T-helper 2 cell treated with Interferon-gamma antibody and Interleukin-4, amounts not matched to agents 5 μg/mL and 100 μg/mL, for 36 hours (primary cell): ENCODE measurements at regions not wholly inside any gene's neighbourhood (a gene's known extent, or its start where the extent isn't known, plus 50 kb on each side); places are given as distances from the start of the nearest gene placed in this dataset.

Experiments
- DNase-seq: peaks from one replicate; pipeline ENCODE4 v3.0.0; 2021; ENCODE audit warnings: low spot score
- H3K27ac Mint-ChIP-seq: one replicate; pipeline ENCODE4 v1.8.0; 2021; ENCODE audit warnings: mild to moderate bottlenecking, mixed read lengths
- H3K27me3 Mint-ChIP-seq: one replicate; pipeline ENCODE4 v1.8.0; 2021; ENCODE audit warnings: low read depth, mixed read lengths
- H3K36me3 Mint-ChIP-seq: one replicate; pipeline ENCODE4 v1.8.0; 2021; ENCODE audit warnings: low read depth, mixed read lengths
- H3K4me1 Mint-ChIP-seq: one replicate; pipeline ENCODE4 v1.8.0; 2021; ENCODE audit warnings: low read depth, mixed read lengths
- H3K4me3 Mint-ChIP-seq: one replicate; pipeline ENCODE4 v1.8.0; 2022; ENCODE audit warnings: mild to moderate bottlenecking, moderate library complexity, mixed read lengths
- H3K9me3 Mint-ChIP-seq: one replicate; pipeline ENCODE4 v1.8.0; 2021; ENCODE audit warnings: mixed read lengths

- H3K4me3 Mint-ChIP-seq, result no peak overlapping the region
- H3K27ac Mint-ChIP-seq, result no peak overlapping the region
- H3K9me3 Mint-ChIP-seq, result peaks cover 22% of the 10 kb centered on the region
- no peaks in the 10 kb centered on the region for H3K4me1 Mint-ChIP-seq
- no peaks in the 10 kb centered on the region for H3K27me3 Mint-ChIP-seq
- H3K36me3 Mint-ChIP-seq, result no peaks in the 10 kb centered on the region
- DNase-seq, result no peak
Measured at GRCh38 chr19:31825134-31826094, 476.2 kb upstream of the TSHZ3 start.

GRCh38 chr19:31826325-31826724 lies 477.1 kb upstream of the TSHZ3 start:
- Mint-ChIP-seq H3K4me1 (no peaks in the 10 kb centered on the region), H3K9me3 (peaks cover 21% of the 10 kb centered on the region), H3K27me3 (no peaks in the 10 kb centered on the region), H3K4me3 (no peak overlapping the region), H3K27ac (no peak overlapping the region), H3K36me3 (no peaks in the 10 kb centered on the region)
- DNase-seq, result no peak

GRCh38 chr19:31831421-31832175 lies 482.4 kb upstream of the TSHZ3 start:
- Mint-ChIP-seq H3K36me3 (no peaks in the 10 kb centered on the region), H3K27ac (no peak overlapping the region), H3K27me3 (no peaks in the 10 kb centered on the region), H3K4me1 (no peaks in the 10 kb centered on the region), H3K4me3 (no peak overlapping the region), H3K9me3 (peaks cover 40% of the 10 kb centered on the region)
- no peak for DNase-seq

DNA sequence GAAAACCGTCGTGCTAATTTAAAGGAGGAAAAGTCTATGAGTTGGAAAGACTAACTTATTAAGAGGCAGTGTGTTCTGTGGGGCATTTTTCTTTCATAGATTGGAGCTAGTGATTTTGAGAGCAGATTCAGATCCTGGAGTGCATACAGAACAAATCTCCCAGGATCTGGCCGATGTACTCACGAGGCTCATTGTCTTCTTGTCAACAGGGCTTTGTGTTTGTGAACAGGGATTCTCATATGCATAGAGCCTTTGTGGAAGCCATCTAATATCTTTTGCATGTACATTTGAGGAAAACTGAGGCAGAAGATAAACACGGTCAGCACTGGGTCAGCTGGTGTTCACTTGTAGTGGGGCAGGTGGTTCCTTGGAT lies 482.9 kb upstream of the TSHZ3 start:
- H3K4me3 Mint-ChIP-seq, result no peak overlapping the region
- no peak for DNase-seq
- no peak overlapping the region for H3K27ac Mint-ChIP-seq
- H3K36me3 Mint-ChIP-seq, result no peaks in the 10 kb centered on the region
- peaks cover 38% of the 10 kb centered on the region for H3K9me3 Mint-ChIP-seq
- H3K27me3 Mint-ChIP-seq, result no peaks in the 10 kb centered on the region
- H3K4me1 Mint-ChIP-seq, result no peaks in the 10 kb centered on the region

- Mint-ChIP-seq H3K9me3 (peaks cover 34% of the 10 kb centered on the region), H3K4me1 (no peaks in the 10 kb centered on the region), H3K4me3 (no peak overlapping the region), H3K27ac (no peak overlapping the region), H3K27me3 (no peaks in the 10 kb centered on the region), H3K36me3 (no peaks in the 10 kb centered on the region)
- no peak for DNase-seq
Measured at GRCh38 chr19:31834070-31834469, 484.8 kb upstream of the TSHZ3 start.

- H3K27me3 Mint-ChIP-seq, result no peaks in the 10 kb centered on the region
- no peak overlapping the region for H3K27ac Mint-ChIP-seq
- peaks cover 37% of the 10 kb centered on the region for H3K9me3 Mint-ChIP-seq
- no peaks in the 10 kb centered on the region for H3K36me3 Mint-ChIP-seq
- no peaks in the 10 kb centered on the region for H3K4me1 Mint-ChIP-seq
- H3K4me3 Mint-ChIP-seq, result no peak overlapping the region
- no peak for DNase-seq
Measured at GRCh38 chr19:31838163-31838815, 489.1 kb upstream of the TSHZ3 start.

DNA sequence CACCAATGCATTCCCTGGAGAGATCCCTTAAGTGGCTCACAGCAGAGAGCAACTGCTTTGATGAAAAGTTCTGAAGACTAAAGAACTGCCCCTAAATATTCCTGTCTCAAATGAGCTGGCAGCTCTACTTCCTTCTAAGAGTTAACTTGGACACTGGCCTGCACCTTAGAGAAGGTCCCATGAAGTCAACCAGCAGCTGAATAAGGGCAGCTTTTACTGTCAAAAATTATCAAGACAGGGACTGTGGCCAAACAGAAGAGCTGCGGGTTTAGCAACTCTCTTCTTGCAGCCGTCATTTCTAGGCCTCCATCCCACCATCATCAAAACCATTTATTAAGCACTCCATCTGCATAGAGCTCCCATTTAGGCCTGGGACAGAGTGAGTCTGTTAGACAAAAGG lies 491.1 kb upstream of the TSHZ3 start:
- Mint-ChIP-seq H3K36me3 (no peaks in the 10 kb centered on the region), H3K27me3 (no peaks in the 10 kb centered on the region), H3K9me3 (peaks cover 25% of the 10 kb centered on the region), H3K27ac (no peak overlapping the region), H3K4me3 (no peak overlapping the region), H3K4me1 (no peaks in the 10 kb centered on the region)
- no peak for DNase-seq

DNA sequence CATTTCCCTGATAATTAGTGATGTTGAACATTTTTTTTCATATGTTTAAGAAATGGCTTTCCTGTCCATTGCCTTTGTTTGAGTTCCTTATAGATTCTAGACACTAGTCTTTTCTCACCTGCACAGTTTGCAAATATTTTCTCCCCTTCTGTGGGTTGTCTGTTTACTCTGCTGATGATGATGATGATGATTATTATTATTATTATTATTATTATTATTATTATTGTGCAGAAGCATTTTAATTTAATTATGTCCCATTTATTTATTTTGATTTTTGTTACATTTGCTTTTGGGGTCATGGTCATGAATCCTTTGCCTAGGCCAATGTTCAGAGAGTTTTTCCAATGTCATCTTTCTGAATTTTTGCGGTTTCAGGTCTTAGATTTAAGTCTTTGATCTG lies 492.5 kb upstream of the TSHZ3 start:
- H3K4me1 Mint-ChIP-seq, result no peaks in the 10 kb centered on the region
- no peak overlapping the region for H3K4me3 Mint-ChIP-seq
- no peak for DNase-seq
- peaks cover 17% of the 10 kb centered on the region for H3K9me3 Mint-ChIP-seq
- no peaks in the 10 kb centered on the region for H3K27me3 Mint-ChIP-seq
- no peak overlapping the region for H3K27ac Mint-ChIP-seq
- H3K36me3 Mint-ChIP-seq, result no peaks in the 10 kb centered on the region

DNA sequence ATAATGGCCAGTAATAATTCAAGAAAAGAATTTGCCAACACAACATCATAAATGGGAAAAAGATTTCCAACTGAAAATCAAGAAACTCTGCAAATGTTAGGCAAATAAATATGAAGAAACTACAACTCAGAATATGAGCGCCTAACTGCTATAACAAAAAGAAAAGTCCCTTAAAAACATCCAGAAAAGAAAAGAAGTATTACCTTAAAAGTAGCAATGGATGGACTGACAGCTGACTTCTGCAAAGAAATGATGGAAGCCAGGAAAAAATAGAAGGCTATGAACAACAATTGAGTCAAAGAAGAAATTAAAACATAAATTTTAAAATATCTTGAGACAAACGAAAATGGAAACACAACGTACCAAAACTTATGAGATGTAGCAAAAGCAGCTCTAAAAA lies 482.3 kb upstream of the ZNF507 start:
- H3K27me3 Mint-ChIP-seq, result no peaks in the 10 kb centered on the region

DNA sequence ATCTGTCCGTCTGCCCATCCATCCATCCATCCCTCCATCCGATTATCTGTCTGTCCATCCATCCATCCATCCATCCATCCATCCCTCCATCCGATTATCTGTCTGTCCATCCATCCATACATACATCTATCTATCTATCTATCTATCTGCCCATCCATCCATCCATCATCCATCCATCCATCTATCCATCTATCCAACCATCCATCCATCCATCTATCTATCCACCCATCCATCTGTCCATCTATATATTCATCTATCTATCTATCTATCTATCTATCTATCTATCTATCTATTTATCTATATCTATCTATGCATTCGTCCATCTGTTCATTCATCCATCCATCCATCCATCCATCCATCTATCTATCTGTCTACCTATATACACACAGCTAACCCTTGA lies 471.1 kb upstream of the ZNF507 start:
- H3K4me1 Mint-ChIP-seq, result no peaks in the 10 kb centered on the region
- no peaks in the 10 kb centered on the region for H3K27me3 Mint-ChIP-seq
- H3K4me3 Mint-ChIP-seq, result no peak overlapping the region
- H3K27ac Mint-ChIP-seq, result no peak overlapping the region
- peaks cover 36% of the 10 kb centered on the region for H3K9me3 Mint-ChIP-seq
- no peak for DNase-seq
- H3K36me3 Mint-ChIP-seq, result no peaks in the 10 kb centered on the region

More for the DNA sequence above, 482.3 kb upstream of the ZNF507 start:
- no peaks in the 10 kb centered on the region for H3K36me3 Mint-ChIP-seq
- H3K4me3 Mint-ChIP-seq, result no peak overlapping the region
- no peak overlapping the region for H3K27ac Mint-ChIP-seq
- no peaks in the 10 kb centered on the region for H3K4me1 Mint-ChIP-seq
- DNase-seq, result no peak
- peaks cover 42% of the 10 kb centered on the region for H3K9me3 Mint-ChIP-seq

DNA sequence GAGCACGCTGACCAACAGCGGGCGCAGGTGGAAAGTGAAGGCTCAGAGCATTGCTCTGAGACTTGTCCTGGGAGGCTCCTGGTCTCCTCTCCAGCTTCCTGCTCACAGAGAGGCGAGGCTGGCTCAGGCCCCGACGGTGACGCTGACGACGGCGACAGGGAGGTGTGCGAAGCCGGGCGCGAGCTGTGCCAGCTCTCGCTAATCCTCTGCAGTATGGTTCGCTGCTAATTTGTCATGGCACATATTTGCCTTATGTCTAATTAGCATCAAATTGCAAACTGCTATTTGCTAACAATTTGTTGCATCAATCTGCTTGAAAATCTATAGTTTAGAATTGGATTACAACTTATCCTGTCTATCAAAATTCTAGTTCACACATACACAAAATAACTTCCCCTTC lies 469.8 kb upstream of the ZNF507 start:
- Mint-ChIP-seq H3K27ac (no peak overlapping the region), H3K27me3 (no peaks in the 10 kb centered on the region)

DNA sequence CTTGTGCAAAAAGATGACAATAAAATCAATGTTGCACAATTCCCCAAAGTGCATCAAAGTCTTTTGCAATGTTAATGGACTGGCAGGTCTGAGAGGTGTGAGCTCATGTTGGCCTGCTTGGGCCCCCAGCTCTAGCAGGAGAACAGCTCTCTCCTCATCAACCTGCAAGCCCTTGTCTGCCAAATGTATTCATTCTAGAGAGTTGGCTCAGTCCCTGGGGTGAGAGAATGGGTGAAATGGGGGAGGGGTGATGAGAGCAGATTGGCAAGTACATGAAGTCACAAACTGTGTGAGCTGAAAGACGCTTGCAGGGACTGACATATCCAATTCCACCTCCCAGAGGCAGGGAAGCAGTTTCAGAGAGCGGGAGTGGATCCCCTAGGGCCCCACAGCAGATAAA lies 465.1 kb upstream of the ZNF507 start:
- Mint-ChIP-seq H3K27ac (no peak overlapping the region), H3K9me3 (peaks cover 35% of the 10 kb centered on the region), H3K4me1 (no peaks in the 10 kb centered on the region), H3K4me3 (no peak overlapping the region), H3K36me3 (no peaks in the 10 kb centered on the region), H3K27me3 (no peaks in the 10 kb centered on the region)
- DNase-seq, result no peak

More for the DNA sequence above, 469.8 kb upstream of the ZNF507 start:
- Mint-ChIP-seq H3K4me1 (no peaks in the 10 kb centered on the region), H3K36me3 (no peaks in the 10 kb centered on the region), H3K9me3 (peaks cover 36% of the 10 kb centered on the region), H3K4me3 (no peak overlapping the region)
- DNase-seq, result no peak

GRCh38 chr19:31881988-31882387 lies 463.4 kb upstream of the ZNF507 start:
- no peak for DNase-seq
- no peaks in the 10 kb centered on the region for H3K27me3 Mint-ChIP-seq
- H3K4me3 Mint-ChIP-seq, result no peak overlapping the region
- no peak overlapping the region for H3K27ac Mint-ChIP-seq
- peaks cover 24% of the 10 kb centered on the region for H3K9me3 Mint-ChIP-seq
- no peaks in the 10 kb centered on the region for H3K36me3 Mint-ChIP-seq
- H3K4me1 Mint-ChIP-seq, result no peaks in the 10 kb centered on the region

- DNase-seq, result no peak
- Mint-ChIP-seq H3K4me3 (no peak overlapping the region), H3K9me3 (peaks cover 24% of the 10 kb centered on the region), H3K4me1 (no peaks in the 10 kb centered on the region), H3K36me3 (no peaks in the 10 kb centered on the region), H3K27ac (no peak overlapping the region), H3K27me3 (no peaks in the 10 kb centered on the region)
Measured at GRCh38 chr19:31882709-31883108, 462.7 kb upstream of the ZNF507 start.
